ENCODE measurements at regions not wholly inside any gene's neighbourhood (a gene's known extent, or its start where the extent isn't known, plus 50 kb on each side); places are given as distances from the start of the nearest gene placed in this dataset.

DNA sequence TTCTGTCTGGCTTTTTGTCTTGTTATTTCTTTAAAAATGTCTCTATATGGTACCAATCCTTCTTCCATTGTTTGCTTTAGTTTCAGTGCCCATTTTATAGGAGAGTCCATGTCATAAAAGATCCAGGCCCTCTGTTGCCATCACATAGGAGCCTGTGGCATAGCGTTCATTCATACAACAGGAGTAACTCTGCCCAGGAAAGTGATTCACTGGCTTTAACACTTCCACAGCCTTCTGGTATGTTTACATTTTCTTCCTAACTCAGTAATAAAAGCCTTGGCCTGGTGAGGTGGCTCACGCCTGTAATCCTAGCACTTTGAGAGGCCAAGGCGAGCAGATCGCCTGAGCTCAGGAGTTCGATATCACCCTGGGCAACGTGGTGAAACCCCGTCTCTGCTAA is 519.3 kb upstream of the PTGER4 start:
- Histone ChIP-seq H3K79me2 (ENCODE audit: low read length) (no peaks in the 10 kb centered on the region), H3K9ac (ENCODE audit: low read length) (no peak overlapping the region), H3K36me3 (replicated peaks; ENCODE audit: insufficient read depth, low read length) (no peaks in the 10 kb centered on the region), H3K4me2 (ENCODE audit: low read depth, low read length) (no peak overlapping the region), H2AFZ (ENCODE audit: low read length) (no peak overlapping the region), H3K4me3 (ENCODE audit: low read length) (no peak overlapping the region), H3K9me3 (replicated peaks; ENCODE audit: insufficient read depth, low read length) (no peaks in the 10 kb centered on the region), H3K9me2 (replicated peaks; ENCODE audit: insufficient read depth, low read length) (no peaks in the 10 kb centered on the region), H3K4me1 (ENCODE audit: low read length) (no peaks in the 10 kb centered on the region), H3K27me3 (replicated peaks; ENCODE audit: insufficient read depth, low read length) (no peaks in the 10 kb centered on the region), H4K20me1 (ENCODE audit: insufficient read depth, low read length) (no peaks in the 10 kb centered on the region), H3F3A (ENCODE audit: insufficient read depth, low read length) (no peaks in the 10 kb centered on the region), H3K27ac (ENCODE audit: low read length) (no peak overlapping the region)
- no peak for DNase-seq
- TF ChIP-seq EZH2 (optimal IDR thresholded peaks at IDR 0.05; ENCODE audit: low read depth, low read length) (no peak), EZH2phosphoT487 (IDR thresholded peaks at IDR 0.05; ENCODE audit: low read length) (no peak)
- TF ChIP-seq, protein P1, sequence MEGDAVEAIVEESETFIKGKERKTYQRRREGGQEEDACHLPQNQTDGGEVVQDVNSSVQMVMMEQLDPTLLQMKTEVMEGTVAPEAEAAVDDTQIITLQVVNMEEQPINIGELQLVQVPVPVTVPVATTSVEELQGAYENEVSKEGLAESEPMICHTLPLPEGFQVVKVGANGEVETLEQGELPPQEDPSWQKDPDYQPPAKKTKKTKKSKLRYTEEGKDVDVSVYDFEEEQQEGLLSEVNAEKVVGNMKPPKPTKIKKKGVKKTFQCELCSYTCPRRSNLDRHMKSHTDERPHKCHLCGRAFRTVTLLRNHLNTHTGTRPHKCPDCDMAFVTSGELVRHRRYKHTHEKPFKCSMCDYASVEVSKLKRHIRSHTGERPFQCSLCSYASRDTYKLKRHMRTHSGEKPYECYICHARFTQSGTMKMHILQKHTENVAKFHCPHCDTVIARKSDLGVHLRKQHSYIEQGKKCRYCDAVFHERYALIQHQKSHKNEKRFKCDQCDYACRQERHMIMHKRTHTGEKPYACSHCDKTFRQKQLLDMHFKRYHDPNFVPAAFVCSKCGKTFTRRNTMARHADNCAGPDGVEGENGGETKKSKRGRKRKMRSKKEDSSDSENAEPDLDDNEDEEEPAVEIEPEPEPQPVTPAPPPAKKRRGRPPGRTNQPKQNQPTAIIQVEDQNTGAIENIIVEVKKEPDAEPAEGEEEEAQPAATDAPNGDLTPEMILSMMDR (IDR thresholded peaks at IDR 0.05; ENCODE audit: low read length) = no peak

DNA sequence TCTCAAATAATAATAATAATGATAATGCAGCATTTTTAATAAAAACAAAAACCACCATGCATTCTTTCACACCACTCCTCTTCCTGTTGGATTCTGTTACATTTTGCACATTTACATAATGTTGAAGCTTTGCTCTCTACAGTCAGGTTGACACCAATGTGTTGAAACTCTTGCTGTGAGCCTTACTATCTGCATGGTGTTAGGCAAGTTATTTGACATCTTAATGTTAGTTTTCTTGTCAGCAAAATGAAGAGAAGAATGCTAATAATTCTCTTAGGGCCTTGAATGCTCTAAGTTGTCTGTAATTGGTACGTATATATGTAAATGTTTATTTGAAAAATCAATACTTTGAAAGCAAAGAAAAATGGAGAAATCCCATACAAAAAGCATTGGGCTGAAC is 525.5 kb upstream of the PTGER4 start:
- no peaks in the 10 kb centered on the region for H3F3A ChIP-seq (ENCODE audit: insufficient read depth, low read length)
- no peak overlapping the region for H3K4me3 ChIP-seq (ENCODE audit: low read length)
- no peak overlapping the region for H2AFZ ChIP-seq (ENCODE audit: low read length)
- no peaks in the 10 kb centered on the region for H3K9me3 ChIP-seq (replicated peaks; ENCODE audit: insufficient read depth, low read length)
- H3K27me3 ChIP-seq (replicated peaks; ENCODE audit: insufficient read depth, low read length) = no peaks in the 10 kb centered on the region
- H3K79me2 ChIP-seq (ENCODE audit: low read length) = no peaks in the 10 kb centered on the region
- H4K20me1 ChIP-seq (ENCODE audit: insufficient read depth, low read length) = no peaks in the 10 kb centered on the region
- TF ChIP-seq EZH2 (optimal IDR thresholded peaks at IDR 0.05; ENCODE audit: low read depth, low read length) = no peak
- no peak for TF ChIP-seq EZH2phosphoT487 (IDR thresholded peaks at IDR 0.05; ENCODE audit: low read length)
- TF ChIP-seq, protein P1 (IDR thresholded peaks at IDR 0.05; ENCODE audit: low read length) = no peak
- no peak overlapping the region for H3K27ac ChIP-seq (ENCODE audit: low read length)
- no peak overlapping the region for H3K9ac ChIP-seq (ENCODE audit: low read length)
- H3K9me2 ChIP-seq (replicated peaks; ENCODE audit: insufficient read depth, low read length) = no peaks in the 10 kb centered on the region
- H3K4me2 ChIP-seq (ENCODE audit: low read depth, low read length) = no peak overlapping the region
- no peaks in the 10 kb centered on the region for H3K4me1 ChIP-seq (ENCODE audit: low read length)
- no peaks in the 10 kb centered on the region for H3K36me3 ChIP-seq (replicated peaks; ENCODE audit: insufficient read depth, low read length)
- no peak for DNase-seq

DNA sequence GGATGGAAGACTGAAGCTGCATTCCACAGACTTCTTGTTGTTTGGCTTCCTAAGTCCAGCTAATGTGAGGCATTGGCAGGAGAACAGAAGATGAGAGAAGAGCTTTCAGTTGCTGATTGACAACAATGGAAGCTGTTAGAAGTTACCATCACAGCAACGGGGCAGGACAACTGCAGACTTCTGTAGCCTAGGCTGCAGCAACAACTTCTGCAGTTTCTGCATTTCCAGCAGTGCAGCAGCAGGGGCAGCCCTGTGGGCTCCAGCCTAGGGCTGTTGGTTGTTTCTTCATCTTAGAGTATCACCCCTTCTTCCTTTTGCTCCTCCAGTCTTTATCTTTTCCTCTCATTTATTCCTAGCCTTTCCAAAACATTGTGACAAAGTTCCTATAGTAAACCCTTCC is 528.8 kb upstream of the PTGER4 start:
- H3F3A ChIP-seq (ENCODE audit: insufficient read depth, low read length) = no peaks in the 10 kb centered on the region
- H3K9ac ChIP-seq (ENCODE audit: low read length) = no peak overlapping the region
- no peaks in the 10 kb centered on the region for H3K9me2 ChIP-seq (replicated peaks; ENCODE audit: insufficient read depth, low read length)
- no peak overlapping the region for H3K4me3 ChIP-seq (ENCODE audit: low read length)
- no peak overlapping the region for H3K4me2 ChIP-seq (ENCODE audit: low read depth, low read length)
- no peak for TF ChIP-seq EZH2phosphoT487 (IDR thresholded peaks at IDR 0.05; ENCODE audit: low read length)
- TF ChIP-seq, protein P1 (IDR thresholded peaks at IDR 0.05; ENCODE audit: low read length) = no peak
- no peak for TF ChIP-seq EZH2 (optimal IDR thresholded peaks at IDR 0.05; ENCODE audit: low read depth, low read length)
- no peaks in the 10 kb centered on the region for H3K9me3 ChIP-seq (replicated peaks; ENCODE audit: insufficient read depth, low read length)
- no peak for DNase-seq
- no peak overlapping the region for H2AFZ ChIP-seq (ENCODE audit: low read length)
- H4K20me1 ChIP-seq (ENCODE audit: insufficient read depth, low read length) = no peaks in the 10 kb centered on the region
- no peaks in the 10 kb centered on the region for H3K79me2 ChIP-seq (ENCODE audit: low read length)
- H3K36me3 ChIP-seq (replicated peaks; ENCODE audit: insufficient read depth, low read length) = no peaks in the 10 kb centered on the region
- no peaks in the 10 kb centered on the region for H3K4me1 ChIP-seq (ENCODE audit: low read length)
- H3K27me3 ChIP-seq (replicated peaks; ENCODE audit: insufficient read depth, low read length) = no peaks in the 10 kb centered on the region
- no peak overlapping the region for H3K27ac ChIP-seq (ENCODE audit: low read length)

Data from MM.1S (cell line).